Heart left ventricle (tissue), 16 donors: ENCODE measurements at regions not wholly inside any gene's neighbourhood (a gene's known extent, or its start where the extent isn't known, plus 50 kb on each side); places are given as distances from the start of the nearest gene placed in this dataset.

Experiments used
- ATAC-seq, 4 donors: fragments of 200-7000 bp; cut with Tn5 transposase; one replicate each; pipeline ENCODE4 v1.9.1; 2020 to 2022; ENCODE audit warnings: moderate library complexity in 4 of 4, mild to moderate bottlenecking in 3 of 4, moderate number of reproducible peaks in 1 of 4
- DNase-seq, 5 donors: peaks; one replicate each; pipeline ENCODE4 v3.0.0-alpha.2; 2020
- H3K27ac ChIP-seq, 12 donors: fragments of 200-600 bp; sonication (generic) in 4 of 12; one replicate each; pipeline versions ENCODE4 v1.5.0 to v1.8.0; 2016 to 2022; ENCODE audit warnings: mild to moderate bottlenecking in 2 of 12
- H3K27me3 ChIP-seq, 9 donors: fragments of 200-600 bp; sonication (generic) in 2 of 9; one replicate each; pipeline versions ENCODE4 v1.5.1 to v1.8.0; 2016 to 2022; ENCODE audit warnings: mild to moderate bottlenecking in 3 of 9
- H3K36me3 ChIP-seq, 9 donors: fragments of 200-600 bp; sonication (generic) in 2 of 9; one replicate each; pipeline versions ENCODE4 v1.5.0 to v1.8.0; 2018 to 2022; ENCODE audit warnings: mild to moderate bottlenecking in 2 of 9
- H3K4me1 ChIP-seq, 12 donors: fragments of 200-600 bp; sonication (generic) in 4 of 12; one replicate each; pipeline versions ENCODE4 v1.5.0 to v1.8.0; 2016 to 2022; ENCODE audit warnings: mild to moderate bottlenecking in 3 of 12
- H3K4me3 ChIP-seq, 12 donors: fragments of 200-600 bp; sonication (generic) in 4 of 12; one replicate each; pipeline versions ENCODE4 v1.5.0 to v1.8.0; 2017 to 2022; ENCODE audit warnings: mild to moderate bottlenecking in 9 of 12, moderate library complexity in 4 of 12
- H3K9me3 ChIP-seq, 12 donors: fragments of 200-600 bp; sonication (generic) in 4 of 12; one replicate each; pipeline versions ENCODE4 v1.5.0 to v1.8.0; 2016 to 2022; ENCODE audit warnings: mild to moderate bottlenecking in 1 of 12
- POLR2A ChIP-seq, 2 donors: fragments of 450-650 bp; IDR thresholded peaks; one replicate each; pipeline ENCODE4 v1.6.1; 2017; ENCODE audit warnings: antibody characterized with exemption in 2 of 2, mild to moderate bottlenecking in 2 of 2, moderate library complexity in 2 of 2
- whole genome bisulfite sequencing, 4 donors: extraction: QIAGEN DNeasy Blood & Tissue Kit in 2 of 4; methylation state at CpG; one replicate each; pipeline versions ENCODE4 v1.1.5 to v1.1.7; 2013 to 2018; 5-methylcytosine and 5-hydroxymethylcytosine counted together
- intact Hi-C, 10 donors: fragments of 100-400 bp; cut with DNase I; formaldehyde crosslinking; loops; one replicate each; pipeline versions ENCODE4 v1.11.1 to v1.14.2; 2022
- TF ChIP-seq, protein P1 (sequence below), 12 donors: fragments of 200-600 bp; sonication (generic) in 4 of 12; IDR thresholded peaks; one replicate each; pipeline versions ENCODE4 v1.5.0 to v1.8.0; 2018 to 2022; ENCODE audit warnings: antibody characterized with exemption in 12 of 12, mild to moderate bottlenecking in 5 of 12
- donor health status: ischemic (EF 13 %, LVEDD 7.1; RV severe dilation, severe dysfunction).
- donor health status: healthy with polysubstance abuse.
- donor health status: DM: no; HTN: yes; CAD: no.
- donor health status: DM: no; HTN: no; CAD: no.
- donor health status: ischemic (EF 25% LVEDD 6.9; RV normal size, moderate dysfunction).
- donor health status: ischemic (EF 25% LVEDD 5.7; RV mildly dilated, moderate dysfunction).
- donor health status: healthy.
- donor health status: DM: yes; HTN: yes; CAD: no.
- donor health status: ischemic (EF 35%, LVEDD 5.7; RV mildly dilated, moderate dysfunction).
- donor health status: nonischemic (EF 11% LVEDD 7.7; RV severe dilation, severe dysfunction).
- donor health status: DM: yes; HTN: yes; CAD: no.
- donor health status: PGD.
- donor health status: ischemic (EF 29% LVEDD 5.4; RV normal size, mild dysfunction).
- donor health status: nonischemic (EF 23%, LVEDD 6.1; RV moderate dilation, normal function).

DNA sequence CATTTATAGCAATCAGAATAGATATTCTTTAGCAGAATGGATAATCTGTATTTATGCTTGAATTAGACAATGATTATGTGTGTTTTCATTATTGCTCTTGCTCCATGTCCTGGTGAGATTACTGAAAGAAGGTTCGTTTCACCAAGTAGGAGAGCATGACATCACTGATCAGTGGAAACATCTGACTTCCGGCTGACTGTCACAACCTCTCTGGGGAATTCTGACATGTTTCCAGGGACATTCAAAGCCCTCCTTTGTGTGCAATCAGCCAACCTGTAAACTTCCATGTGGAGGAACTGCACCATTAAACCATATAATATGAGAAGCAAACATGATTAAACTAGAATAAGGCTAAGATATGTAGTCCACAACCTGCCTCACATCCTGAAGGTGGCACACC lies 424.8 kb upstream of the ADGRL4 start:
- DNase-seq (no peak), ATAC-seq (no peak)
- Histone ChIP-seq H3K27me3 (no peaks in the 10 kb centered on the region), H3K4me1 (no peaks in the 10 kb centered on the region), H3K27ac (no peak overlapping the region), H3K36me3 (no peaks in the 10 kb centered on the region), H3K9me3 (no peaks in the 10 kb centered on the region), H3K4me3 (no peak overlapping the region)
- WGBS, 4 donors = 41 to 55% (median 52%) methylated on average over 2 of the region's 2 CpGs
- intact Hi-C loops = no loop called here
- no peak for TF ChIP-seq POLR2A (IDR thresholded peaks at IDR 0.05)
- TF ChIP-seq, protein P1, sequence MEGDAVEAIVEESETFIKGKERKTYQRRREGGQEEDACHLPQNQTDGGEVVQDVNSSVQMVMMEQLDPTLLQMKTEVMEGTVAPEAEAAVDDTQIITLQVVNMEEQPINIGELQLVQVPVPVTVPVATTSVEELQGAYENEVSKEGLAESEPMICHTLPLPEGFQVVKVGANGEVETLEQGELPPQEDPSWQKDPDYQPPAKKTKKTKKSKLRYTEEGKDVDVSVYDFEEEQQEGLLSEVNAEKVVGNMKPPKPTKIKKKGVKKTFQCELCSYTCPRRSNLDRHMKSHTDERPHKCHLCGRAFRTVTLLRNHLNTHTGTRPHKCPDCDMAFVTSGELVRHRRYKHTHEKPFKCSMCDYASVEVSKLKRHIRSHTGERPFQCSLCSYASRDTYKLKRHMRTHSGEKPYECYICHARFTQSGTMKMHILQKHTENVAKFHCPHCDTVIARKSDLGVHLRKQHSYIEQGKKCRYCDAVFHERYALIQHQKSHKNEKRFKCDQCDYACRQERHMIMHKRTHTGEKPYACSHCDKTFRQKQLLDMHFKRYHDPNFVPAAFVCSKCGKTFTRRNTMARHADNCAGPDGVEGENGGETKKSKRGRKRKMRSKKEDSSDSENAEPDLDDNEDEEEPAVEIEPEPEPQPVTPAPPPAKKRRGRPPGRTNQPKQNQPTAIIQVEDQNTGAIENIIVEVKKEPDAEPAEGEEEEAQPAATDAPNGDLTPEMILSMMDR (IDR thresholded peaks at IDR 0.05) = no peak

DNA sequence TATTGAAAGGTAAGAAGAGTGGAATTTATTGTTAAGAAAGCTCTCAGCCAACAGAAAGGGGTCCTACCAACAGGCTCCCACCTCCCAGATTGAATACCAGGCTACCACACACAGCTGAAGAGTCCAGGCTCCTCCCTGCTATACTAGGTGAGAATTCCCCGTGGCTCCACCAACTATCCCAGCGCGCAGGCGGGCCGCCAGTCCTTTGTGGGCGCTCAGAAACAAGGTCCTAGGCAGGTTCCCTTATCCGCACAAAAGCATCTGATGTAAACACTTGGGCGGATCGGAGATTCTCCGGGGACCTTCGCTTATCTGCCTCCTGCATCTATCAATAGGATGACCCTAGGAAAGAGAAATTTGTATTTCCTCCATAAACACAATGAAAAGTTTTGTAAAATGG lies 423.9 kb upstream of the ADGRL4 start:
- DNase-seq (no peak), ATAC-seq (no peak)
- no peak for TF ChIP-seq POLR2A (IDR thresholded peaks at IDR 0.05)
- TF ChIP-seq, protein P1 (IDR thresholded peaks at IDR 0.05) = no peak
- Histone ChIP-seq H3K27me3 (no peaks in the 10 kb centered on the region), H3K36me3 (no peaks in the 10 kb centered on the region), H3K4me1 (no peaks in the 10 kb centered on the region), H3K27ac (no peak overlapping the region), H3K4me3 (no peak overlapping the region), H3K9me3 (no peaks in the 10 kb centered on the region)
- WGBS, 4 donors = 74 to 84% (median 79%) methylated on average over 11 of the region's 11 CpGs
- intact Hi-C loops = no loop called here

DNA sequence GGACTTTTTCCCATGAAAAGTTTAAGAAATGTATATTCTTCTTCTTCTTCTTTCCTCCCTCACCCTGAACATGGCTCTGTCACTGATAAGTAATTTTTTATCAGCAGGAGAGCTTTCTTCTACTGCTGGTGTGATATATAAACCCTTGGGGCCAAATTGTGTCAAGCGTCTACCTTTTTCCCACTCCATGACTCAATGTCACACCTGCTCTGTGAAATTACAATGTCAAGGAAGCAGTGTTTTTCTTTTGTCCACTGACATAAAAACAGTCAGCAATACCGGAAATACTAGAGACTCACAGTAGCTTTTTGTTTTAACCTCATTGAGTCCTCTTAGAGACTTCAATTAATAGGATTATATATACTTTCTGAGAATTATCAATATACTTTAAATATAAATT lies 416.2 kb upstream of the ADGRL4 start:
- H3K9me3 ChIP-seq = no peaks in the 10 kb centered on the region
- H3K36me3 ChIP-seq = no peaks in the 10 kb centered on the region
- no peak overlapping the region for H3K27ac ChIP-seq
- no peak for DNase-seq
- H3K27me3 ChIP-seq = no peaks in the 10 kb centered on the region
- intact Hi-C loops = no loop called here
- WGBS, 4 donors = 66 to 79% (median 70%) methylated on average over 2 of the region's 2 CpGs
- no peak overlapping the region for H3K4me3 ChIP-seq
- H3K4me1 ChIP-seq = no peaks in the 10 kb centered on the region
- no peak for ATAC-seq
- TF ChIP-seq POLR2A (IDR thresholded peaks at IDR 0.05) = no peak

DNA sequence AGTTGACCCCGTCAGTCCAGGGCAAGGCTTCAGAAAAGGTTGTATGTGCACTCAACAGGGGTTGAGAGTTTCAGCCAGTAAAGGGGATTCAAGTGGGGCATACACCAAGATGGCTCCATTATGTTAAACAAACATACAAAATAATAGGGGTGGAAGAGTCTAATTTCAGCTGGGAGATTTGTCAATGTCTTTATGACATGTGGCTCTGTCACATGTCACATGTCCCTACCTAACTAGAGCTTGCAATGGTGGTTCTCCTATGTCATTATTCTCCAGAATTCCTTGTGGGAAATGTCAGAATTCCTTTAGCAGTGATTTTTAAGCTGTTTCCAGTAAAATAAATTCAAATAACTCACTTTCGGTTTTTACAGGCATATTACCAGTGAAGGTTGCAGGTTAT lies 392.0 kb upstream of the ADGRL4 start:
- ATAC-seq = no peak
- no peaks in the 10 kb centered on the region for H3K36me3 ChIP-seq
- no peak overlapping the region for H3K27ac ChIP-seq
- H3K4me3 ChIP-seq = no peak overlapping the region
- intact Hi-C loops = no loop called here
- no peak for DNase-seq
- H3K4me1 ChIP-seq = no peaks in the 10 kb centered on the region
- TF ChIP-seq, protein P1 (IDR thresholded peaks at IDR 0.05) = no peak
- TF ChIP-seq POLR2A (IDR thresholded peaks at IDR 0.05) = no peak
- 90 to 97% (median 94%) methylated on average over 2 of the region's 2 CpGs for WGBS, 4 donors
- H3K27me3 ChIP-seq = no peaks in the 10 kb centered on the region
- no peaks in the 10 kb centered on the region for H3K9me3 ChIP-seq

DNA sequence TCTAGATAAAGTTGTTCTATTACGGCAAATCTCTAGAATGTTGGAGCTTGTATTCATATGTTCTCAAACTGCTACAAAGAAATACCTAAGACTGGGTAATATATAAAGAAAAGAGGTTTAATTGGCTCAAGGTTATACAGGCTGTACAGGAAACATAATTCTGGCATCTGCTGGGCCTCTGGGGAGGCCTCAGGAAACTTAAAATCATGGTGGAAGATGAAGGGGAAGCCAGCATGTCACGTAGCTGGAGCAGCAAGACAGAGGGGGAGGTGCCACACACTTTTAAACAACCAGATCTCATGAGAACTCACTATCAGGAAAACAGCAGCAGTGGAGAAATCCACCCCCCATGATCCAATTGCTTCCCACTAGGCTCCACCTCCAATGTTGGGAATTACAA lies 390.4 kb upstream of the ADGRL4 start:
- DNase-seq (no peak), ATAC-seq (no peak)
- Histone ChIP-seq H3K27me3 (no peaks in the 10 kb centered on the region), H3K4me3 (no peak overlapping the region), H3K4me1 (no peaks in the 10 kb centered on the region), H3K9me3 (no peaks in the 10 kb centered on the region), H3K36me3 (no peaks in the 10 kb centered on the region), H3K27ac (no peak overlapping the region)
- no peak for TF ChIP-seq POLR2A (IDR thresholded peaks at IDR 0.05)
- TF ChIP-seq, protein P1 (IDR thresholded peaks at IDR 0.05) = no peak
- intact Hi-C loops = no loop called here
- 54 to 70% (median 59%) methylated on average over 2 of the region's 2 CpGs for WGBS, 4 donors
